ENCODE measurements at regions not wholly inside any gene's neighbourhood (a gene's known extent, or its start where the extent isn't known, plus 50 kb on each side); places are given as distances from the start of the nearest gene placed in this dataset.

DNA sequence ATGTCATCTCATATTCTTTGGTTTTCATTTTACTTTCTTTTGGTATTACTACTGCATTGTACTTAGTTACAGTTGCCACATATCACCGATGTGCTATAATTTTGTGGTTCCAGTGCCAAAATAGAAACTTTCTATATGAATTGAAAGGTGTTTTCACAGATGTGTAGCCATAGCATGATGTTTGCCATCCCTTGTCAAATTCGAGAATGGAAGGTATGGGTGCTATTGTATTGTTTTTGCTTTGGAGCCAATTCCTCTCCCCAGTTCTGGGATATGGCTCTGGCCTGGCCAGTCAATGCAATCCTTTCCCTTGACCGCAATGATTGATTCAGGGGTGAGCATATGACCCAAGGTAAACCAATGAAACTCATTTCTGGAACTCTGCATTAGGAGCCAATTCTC lies 86.2 kb upstream of the RPS6KA3 start:
- no peak overlapping the region for H3K4me3 Mint-ChIP-seq
- no peak overlapping the region for H3K27ac Mint-ChIP-seq
- H3K4me1 Mint-ChIP-seq = no peaks in the 10 kb centered on the region
- no peaks in the 10 kb centered on the region for H3K9me3 Mint-ChIP-seq
- TF ChIP-seq, protein P1, sequence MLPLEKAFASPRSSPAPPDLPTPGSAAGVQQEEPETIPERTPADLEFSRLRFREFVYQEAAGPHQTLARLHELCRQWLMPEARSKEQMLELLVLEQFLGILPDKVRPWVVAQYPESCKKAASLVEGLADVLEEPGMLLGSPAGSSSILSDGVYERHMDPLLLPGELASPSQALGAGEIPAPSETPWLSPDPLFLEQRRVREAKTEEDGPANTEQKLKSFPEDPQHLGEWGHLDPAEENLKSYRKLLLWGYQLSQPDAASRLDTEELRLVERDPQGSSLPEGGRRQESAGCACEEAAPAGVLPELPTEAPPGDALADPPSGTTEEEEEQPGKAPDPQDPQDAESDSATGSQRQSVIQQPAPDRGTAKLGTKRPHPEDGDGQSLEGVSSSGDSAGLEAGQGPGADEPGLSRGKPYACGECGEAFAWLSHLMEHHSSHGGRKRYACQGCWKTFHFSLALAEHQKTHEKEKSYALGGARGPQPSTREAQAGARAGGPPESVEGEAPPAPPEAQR (CRISPR knock-in tag; IDR thresholded peaks at IDR 0.05) = no peak
- no peak for TF ChIP-seq ESRRA (CRISPR knock-in tag; IDR thresholded peaks at IDR 0.05; ENCODE audit: borderline replicate concordance)
- no peak for TF ChIP-seq ZNF423 (CRISPR knock-in tag; IDR thresholded peaks at IDR 0.05)
- TF ChIP-seq, protein P2, sequence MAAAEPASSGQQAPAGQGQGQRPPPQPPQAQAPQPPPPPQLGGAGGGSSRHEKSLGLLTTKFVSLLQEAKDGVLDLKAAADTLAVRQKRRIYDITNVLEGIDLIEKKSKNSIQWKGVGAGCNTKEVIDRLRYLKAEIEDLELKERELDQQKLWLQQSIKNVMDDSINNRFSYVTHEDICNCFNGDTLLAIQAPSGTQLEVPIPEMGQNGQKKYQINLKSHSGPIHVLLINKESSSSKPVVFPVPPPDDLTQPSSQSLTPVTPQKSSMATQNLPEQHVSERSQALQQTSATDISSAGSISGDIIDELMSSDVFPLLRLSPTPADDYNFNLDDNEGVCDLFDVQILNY (CRISPR knock-in tag; IDR thresholded peaks at IDR 0.05) = no peak
- TF ChIP-seq NFATC4 (CRISPR knock-in tag; IDR thresholded peaks at IDR 0.05) = no peak
- no peak for TF ChIP-seq ZNF671 (CRISPR knock-in tag; IDR thresholded peaks at IDR 0.05)
- no peak for TF ChIP-seq HMGA2 (CRISPR knock-in tag; IDR thresholded peaks at IDR 0.05)
- TF ChIP-seq ELF4 (CRISPR knock-in tag; IDR thresholded peaks at IDR 0.05; ENCODE audit: low read depth) = no peak
- ChIA-PET POLR2A (no interaction called here), CTCF (no interaction called here)
- ATAC-seq (no peak), DNase-seq (ENCODE audit: low spot score) (no peak)
- H3K36me3 Mint-ChIP-seq = no peaks in the 10 kb centered on the region
- H3K27me3 Mint-ChIP-seq (ENCODE audit: low read depth) = peaks cover 2% of the 10 kb centered on the region; the same call in 1 of the 2 replicates

DNA sequence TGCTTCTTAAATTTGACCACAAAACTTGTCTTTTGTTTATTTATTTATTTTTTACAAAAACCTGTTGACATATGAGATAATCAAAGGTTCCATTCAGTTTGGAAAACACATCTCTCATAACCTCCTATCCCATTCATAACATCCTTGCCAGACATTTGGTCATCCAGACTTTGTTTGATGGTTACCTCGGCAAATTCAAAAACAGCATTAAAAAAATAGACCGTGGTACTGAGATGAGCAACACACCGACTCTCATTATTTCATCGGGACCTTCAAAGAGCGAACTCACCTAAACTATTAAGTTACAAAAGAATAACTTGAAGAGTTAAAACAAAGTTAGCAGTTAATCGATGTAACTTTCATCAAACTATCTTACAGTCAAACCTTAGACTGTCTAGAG lies 85.8 kb upstream of the RPS6KA3 start:
- H3K4me1 Mint-ChIP-seq = no peaks in the 10 kb centered on the region
- no peaks in the 10 kb centered on the region for H3K36me3 Mint-ChIP-seq
- no peak overlapping the region for H3K27ac Mint-ChIP-seq
- H3K4me3 Mint-ChIP-seq = no peak overlapping the region
- DNase-seq (ENCODE audit: low spot score) = no peak
- no peaks in the 10 kb centered on the region for H3K9me3 Mint-ChIP-seq
- no peak for TF ChIP-seq TEAD4 (CRISPR knock-in tag; IDR thresholded peaks at IDR 0.05)
- no peak for TF ChIP-seq EMX1 (CRISPR knock-in tag; IDR thresholded peaks at IDR 0.05)
- no peak for TF ChIP-seq ZNF671 (CRISPR knock-in tag; IDR thresholded peaks at IDR 0.05)
- no peak for TF ChIP-seq NFYB (CRISPR knock-in tag; conservative IDR thresholded peaks at IDR 0.05; ENCODE audit: low read depth)
- TF ChIP-seq PRRX2 (CRISPR knock-in tag; IDR thresholded peaks at IDR 0.05) = no peak
- no peak for TF ChIP-seq NFATC4 (CRISPR knock-in tag; IDR thresholded peaks at IDR 0.05)
- no peak for TF ChIP-seq FOXK1 (CRISPR knock-in tag; IDR thresholded peaks at IDR 0.05)
- CTCF ChIA-PET = no interaction called here
- POLR2A ChIA-PET = no interaction called here
- ATAC-seq = no peak
- H3K27me3 Mint-ChIP-seq (ENCODE audit: low read depth) = peaks cover 2% of the 10 kb centered on the region; the same call in 1 of the 2 replicates

DNA sequence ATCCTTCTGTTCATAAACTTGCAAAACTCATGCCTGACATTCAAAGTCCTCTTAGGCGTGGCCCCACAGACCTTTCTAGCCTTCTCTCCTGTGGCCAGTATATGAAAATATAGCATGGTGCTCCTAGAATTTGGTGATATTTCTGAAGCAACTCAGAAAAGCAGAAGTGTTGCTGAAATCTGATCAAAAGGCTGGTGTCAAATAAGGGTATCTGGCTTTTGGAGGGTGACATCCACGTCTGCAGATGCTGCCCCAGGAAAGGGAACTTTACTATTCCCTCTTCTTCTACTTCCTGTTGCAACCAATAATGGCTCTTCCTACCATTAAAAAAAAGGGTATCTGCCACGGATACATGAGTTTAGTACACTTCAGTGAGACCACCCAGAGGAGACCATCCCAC lies 83.9 kb upstream of the RPS6KA3 start:
- Mint-ChIP-seq H3K27me3 (ENCODE audit: low read depth) (no peaks in the 10 kb centered on the region), H3K4me3 (no peak overlapping the region), H3K27ac (no peak overlapping the region), H3K4me1 (no peaks in the 10 kb centered on the region), H3K9me3 (no peaks in the 10 kb centered on the region; the same call in 1 of the 2 replicates), H3K36me3 (no peaks in the 10 kb centered on the region)
- ATAC-seq (no peak), DNase-seq (ENCODE audit: low spot score) (no peak)
- ChIA-PET POLR2A (no interaction called here), CTCF (no interaction called here)
- TF ChIP-seq SOX15 (CRISPR knock-in tag; IDR thresholded peaks at IDR 0.05) (no peak), FOXK1 (CRISPR knock-in tag; IDR thresholded peaks at IDR 0.05) (no peak), ZBTB21 (CRISPR knock-in tag; IDR thresholded peaks at IDR 0.05; ENCODE audit: borderline replicate concordance) (no peak), ELF4 (CRISPR knock-in tag; IDR thresholded peaks at IDR 0.05; ENCODE audit: low read depth) (no peak), TEAD4 (CRISPR knock-in tag; IDR thresholded peaks at IDR 0.05) (no peak), NR2C2 (CRISPR knock-in tag; IDR thresholded peaks at IDR 0.05) (no peak), PRRX2 (CRISPR knock-in tag; IDR thresholded peaks at IDR 0.05) (no peak), EMX1 (CRISPR knock-in tag; IDR thresholded peaks at IDR 0.05) (no peak), GTF2I (CRISPR knock-in tag; conservative IDR thresholded peaks at IDR 0.05) (no peak), SP1 (CRISPR knock-in tag; conservative IDR thresholded peaks at IDR 0.05) (no peak)
- TF ChIP-seq, protein P3, sequence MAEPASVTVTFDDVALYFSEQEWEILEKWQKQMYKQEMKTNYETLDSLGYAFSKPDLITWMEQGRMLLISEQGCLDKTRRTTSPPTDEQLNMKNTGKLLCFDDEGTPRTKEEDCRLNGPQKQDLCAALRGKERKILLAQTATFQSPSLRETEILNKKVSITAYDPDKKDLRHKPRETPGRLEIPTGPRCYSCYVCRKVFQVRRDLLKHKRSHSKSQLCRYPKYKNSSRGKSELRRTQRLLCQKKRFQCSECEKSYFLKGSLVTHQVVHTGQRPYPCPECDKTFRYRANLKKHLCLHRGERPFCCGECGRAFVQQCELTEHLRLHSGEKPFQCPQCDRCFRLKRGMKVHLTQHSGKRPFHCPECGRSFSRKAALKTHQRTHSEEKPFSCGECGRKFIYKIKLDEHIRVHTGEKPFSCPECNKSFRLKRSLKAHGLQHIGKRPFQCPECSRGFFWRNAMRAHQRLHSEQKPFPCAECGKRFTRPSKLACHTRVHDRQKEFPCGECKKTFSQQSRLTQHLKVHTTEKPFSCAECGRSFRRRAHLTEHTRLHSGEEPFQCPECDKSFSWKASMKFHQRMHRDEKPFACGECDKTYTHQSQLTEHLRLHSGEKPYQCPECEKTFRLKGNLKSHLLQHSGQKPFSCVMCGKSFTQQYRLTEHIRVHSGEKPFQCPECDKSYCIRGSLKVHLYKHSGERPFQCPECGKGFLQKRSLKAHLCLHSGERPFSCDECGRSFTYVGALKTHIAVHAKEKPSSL (CRISPR knock-in tag; conservative IDR thresholded peaks at IDR 0.05) = no peak
- TF ChIP-seq, protein P4, sequence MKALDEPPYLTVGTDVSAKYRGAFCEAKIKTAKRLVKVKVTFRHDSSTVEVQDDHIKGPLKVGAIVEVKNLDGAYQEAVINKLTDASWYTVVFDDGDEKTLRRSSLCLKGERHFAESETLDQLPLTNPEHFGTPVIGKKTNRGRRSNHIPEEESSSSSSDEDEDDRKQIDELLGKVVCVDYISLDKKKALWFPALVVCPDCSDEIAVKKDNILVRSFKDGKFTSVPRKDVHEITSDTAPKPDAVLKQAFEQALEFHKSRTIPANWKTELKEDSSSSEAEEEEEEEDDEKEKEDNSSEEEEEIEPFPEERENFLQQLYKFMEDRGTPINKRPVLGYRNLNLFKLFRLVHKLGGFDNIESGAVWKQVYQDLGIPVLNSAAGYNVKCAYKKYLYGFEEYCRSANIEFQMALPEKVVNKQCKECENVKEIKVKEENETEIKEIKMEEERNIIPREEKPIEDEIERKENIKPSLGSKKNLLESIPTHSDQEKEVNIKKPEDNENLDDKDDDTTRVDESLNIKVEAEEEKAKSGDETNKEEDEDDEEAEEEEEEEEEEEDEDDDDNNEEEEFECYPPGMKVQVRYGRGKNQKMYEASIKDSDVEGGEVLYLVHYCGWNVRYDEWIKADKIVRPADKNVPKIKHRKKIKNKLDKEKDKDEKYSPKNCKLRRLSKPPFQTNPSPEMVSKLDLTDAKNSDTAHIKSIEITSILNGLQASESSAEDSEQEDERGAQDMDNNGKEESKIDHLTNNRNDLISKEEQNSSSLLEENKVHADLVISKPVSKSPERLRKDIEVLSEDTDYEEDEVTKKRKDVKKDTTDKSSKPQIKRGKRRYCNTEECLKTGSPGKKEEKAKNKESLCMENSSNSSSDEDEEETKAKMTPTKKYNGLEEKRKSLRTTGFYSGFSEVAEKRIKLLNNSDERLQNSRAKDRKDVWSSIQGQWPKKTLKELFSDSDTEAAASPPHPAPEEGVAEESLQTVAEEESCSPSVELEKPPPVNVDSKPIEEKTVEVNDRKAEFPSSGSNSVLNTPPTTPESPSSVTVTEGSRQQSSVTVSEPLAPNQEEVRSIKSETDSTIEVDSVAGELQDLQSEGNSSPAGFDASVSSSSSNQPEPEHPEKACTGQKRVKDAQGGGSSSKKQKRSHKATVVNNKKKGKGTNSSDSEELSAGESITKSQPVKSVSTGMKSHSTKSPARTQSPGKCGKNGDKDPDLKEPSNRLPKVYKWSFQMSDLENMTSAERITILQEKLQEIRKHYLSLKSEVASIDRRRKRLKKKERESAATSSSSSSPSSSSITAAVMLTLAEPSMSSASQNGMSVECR (CRISPR knock-in tag; IDR thresholded peaks at IDR 0.05; ENCODE audit: borderline replicate concordance) = no peak
- TF ChIP-seq, protein P5, sequence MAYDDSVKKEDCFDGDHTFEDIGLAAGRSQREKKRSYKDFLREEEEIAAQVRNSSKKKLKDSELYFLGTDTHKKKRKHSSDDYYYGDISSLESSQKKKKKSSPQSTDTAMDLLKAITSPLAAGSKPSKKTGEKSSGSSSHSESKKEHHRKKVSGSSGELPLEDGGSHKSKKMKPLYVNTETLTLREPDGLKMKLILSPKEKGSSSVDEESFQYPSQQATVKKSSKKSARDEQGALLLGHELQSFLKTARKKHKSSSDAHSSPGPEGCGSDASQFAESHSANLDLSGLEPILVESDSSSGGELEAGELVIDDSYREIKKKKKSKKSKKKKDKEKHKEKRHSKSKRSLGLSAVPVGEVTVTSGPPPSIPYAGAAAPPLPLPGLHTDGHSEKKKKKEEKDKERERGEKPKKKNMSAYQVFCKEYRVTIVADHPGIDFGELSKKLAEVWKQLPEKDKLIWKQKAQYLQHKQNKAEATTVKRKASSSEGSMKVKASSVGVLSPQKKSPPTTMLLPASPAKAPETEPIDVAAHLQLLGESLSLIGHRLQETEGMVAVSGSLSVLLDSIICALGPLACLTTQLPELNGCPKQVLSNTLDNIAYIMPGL (CRISPR knock-in tag; IDR thresholded peaks at IDR 0.05) = no peak
- TF ChIP-seq, protein P1 (CRISPR knock-in tag; IDR thresholded peaks at IDR 0.05) = no peak

All from WTC11 (cell line).